ENCODE measurements at regions not wholly inside any gene's neighbourhood (a gene's known extent, or its start where the extent isn't known, plus 50 kb on each side); places are given as distances from the start of the nearest gene placed in this dataset.

GRCh38 chr3:63094642-63095408 is 183.3 kb upstream of the SYNPR start:
- TF ChIP-seq YY1 (IDR thresholded peaks at IDR 0.05; ENCODE audit: low read depth) (no peak), EP300 (IDR thresholded peaks at IDR 0.05; ENCODE audit: borderline replicate concordance) (no peak), MAX (IDR thresholded peaks at IDR 0.05) (no peak), TAF1 (IDR thresholded peaks at IDR 0.05; ENCODE audit: low read depth) (no peak), EGR1 (IDR thresholded peaks at IDR 0.05) (no peak), CREB1 (IDR thresholded peaks at IDR 0.05; ENCODE audit: low read depth) (no peak), CEBPB (IDR thresholded peaks at IDR 0.05) (no peak), RAD21 (IDR thresholded peaks at IDR 0.05; ENCODE audit: low read depth) (no peak), ZBTB7A (IDR thresholded peaks at IDR 0.05; ENCODE audit: low read depth) (no peak), FOXM1 (IDR thresholded peaks at IDR 0.05; ENCODE audit: borderline replicate concordance, low read depth) (no peak)
